ENCODE measurements at regions not wholly inside any gene's neighbourhood (a gene's known extent, or its start where the extent isn't known, plus 50 kb on each side); places are given as distances from the start of the nearest gene placed in this dataset.
"Not testable (repeated sequence)": the region's sequence is repeated elsewhere in the genome, so short reads cannot be mapped to it uniquely, and the experiment has no call there.

DNA sequence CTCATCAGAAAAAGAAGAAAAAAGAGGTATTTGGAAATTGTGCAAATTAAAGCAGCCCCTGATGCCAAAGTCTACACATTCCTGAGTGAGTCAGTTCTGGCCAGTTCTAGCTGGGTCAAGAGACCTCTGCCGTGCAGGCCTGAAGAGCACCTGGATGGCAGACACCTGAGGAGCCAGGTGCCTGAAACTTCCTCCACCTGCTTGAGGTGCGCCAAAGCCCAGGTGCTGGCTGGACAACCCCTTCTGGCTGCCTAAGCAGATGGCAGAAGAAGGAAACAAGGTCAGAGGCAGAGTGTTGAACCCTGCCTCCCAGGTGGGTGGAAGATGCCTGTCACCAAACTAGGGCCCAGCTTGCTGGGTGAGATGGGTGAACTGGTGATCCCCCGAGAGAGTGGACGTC, 215.8 kb downstream of the GOLGA6L6 start:
- not testable (repeated sequence) for TF ChIP-seq EP300 (IDR thresholded peaks at IDR 0.05); NR3C1 (IDR thresholded peaks at IDR 0.05); RFX5 (IDR thresholded peaks at IDR 0.05); POLR2A (IDR thresholded peaks at IDR 0.05; ENCODE audit: low read length); RAD21 (conservative IDR thresholded peaks at IDR 0.05 in 1 of 2, IDR thresholded peaks at IDR 0.05 in 1 of 2); CHD4 (IDR thresholded peaks at IDR 0.05; ENCODE audit: borderline replicate concordance); CBX8 (IDR thresholded peaks at IDR 0.05); FOSL2 (IDR thresholded peaks at IDR 0.05); FOSL2 (CRISPR knock-in tag; IDR thresholded peaks at IDR 0.05)
- TF ChIP-seq, protein P1, sequence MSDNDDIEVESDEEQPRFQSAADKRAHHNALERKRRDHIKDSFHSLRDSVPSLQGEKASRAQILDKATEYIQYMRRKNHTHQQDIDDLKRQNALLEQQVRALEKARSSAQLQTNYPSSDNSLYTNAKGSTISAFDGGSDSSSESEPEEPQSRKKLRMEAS (IDR thresholded peaks at IDR 0.05): not testable (repeated sequence)
- TF ChIP-seq, protein P2, sequence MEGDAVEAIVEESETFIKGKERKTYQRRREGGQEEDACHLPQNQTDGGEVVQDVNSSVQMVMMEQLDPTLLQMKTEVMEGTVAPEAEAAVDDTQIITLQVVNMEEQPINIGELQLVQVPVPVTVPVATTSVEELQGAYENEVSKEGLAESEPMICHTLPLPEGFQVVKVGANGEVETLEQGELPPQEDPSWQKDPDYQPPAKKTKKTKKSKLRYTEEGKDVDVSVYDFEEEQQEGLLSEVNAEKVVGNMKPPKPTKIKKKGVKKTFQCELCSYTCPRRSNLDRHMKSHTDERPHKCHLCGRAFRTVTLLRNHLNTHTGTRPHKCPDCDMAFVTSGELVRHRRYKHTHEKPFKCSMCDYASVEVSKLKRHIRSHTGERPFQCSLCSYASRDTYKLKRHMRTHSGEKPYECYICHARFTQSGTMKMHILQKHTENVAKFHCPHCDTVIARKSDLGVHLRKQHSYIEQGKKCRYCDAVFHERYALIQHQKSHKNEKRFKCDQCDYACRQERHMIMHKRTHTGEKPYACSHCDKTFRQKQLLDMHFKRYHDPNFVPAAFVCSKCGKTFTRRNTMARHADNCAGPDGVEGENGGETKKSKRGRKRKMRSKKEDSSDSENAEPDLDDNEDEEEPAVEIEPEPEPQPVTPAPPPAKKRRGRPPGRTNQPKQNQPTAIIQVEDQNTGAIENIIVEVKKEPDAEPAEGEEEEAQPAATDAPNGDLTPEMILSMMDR (IDR thresholded peaks at IDR 0.05): not testable (repeated sequence)
- TF ChIP-seq, protein P3, sequence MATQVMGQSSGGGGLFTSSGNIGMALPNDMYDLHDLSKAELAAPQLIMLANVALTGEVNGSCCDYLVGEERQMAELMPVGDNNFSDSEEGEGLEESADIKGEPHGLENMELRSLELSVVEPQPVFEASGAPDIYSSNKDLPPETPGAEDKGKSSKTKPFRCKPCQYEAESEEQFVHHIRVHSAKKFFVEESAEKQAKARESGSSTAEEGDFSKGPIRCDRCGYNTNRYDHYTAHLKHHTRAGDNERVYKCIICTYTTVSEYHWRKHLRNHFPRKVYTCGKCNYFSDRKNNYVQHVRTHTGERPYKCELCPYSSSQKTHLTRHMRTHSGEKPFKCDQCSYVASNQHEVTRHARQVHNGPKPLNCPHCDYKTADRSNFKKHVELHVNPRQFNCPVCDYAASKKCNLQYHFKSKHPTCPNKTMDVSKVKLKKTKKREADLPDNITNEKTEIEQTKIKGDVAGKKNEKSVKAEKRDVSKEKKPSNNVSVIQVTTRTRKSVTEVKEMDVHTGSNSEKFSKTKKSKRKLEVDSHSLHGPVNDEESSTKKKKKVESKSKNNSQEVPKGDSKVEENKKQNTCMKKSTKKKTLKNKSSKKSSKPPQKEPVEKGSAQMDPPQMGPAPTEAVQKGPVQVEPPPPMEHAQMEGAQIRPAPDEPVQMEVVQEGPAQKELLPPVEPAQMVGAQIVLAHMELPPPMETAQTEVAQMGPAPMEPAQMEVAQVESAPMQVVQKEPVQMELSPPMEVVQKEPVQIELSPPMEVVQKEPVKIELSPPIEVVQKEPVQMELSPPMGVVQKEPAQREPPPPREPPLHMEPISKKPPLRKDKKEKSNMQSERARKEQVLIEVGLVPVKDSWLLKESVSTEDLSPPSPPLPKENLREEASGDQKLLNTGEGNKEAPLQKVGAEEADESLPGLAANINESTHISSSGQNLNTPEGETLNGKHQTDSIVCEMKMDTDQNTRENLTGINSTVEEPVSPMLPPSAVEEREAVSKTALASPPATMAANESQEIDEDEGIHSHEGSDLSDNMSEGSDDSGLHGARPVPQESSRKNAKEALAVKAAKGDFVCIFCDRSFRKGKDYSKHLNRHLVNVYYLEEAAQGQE (IDR thresholded peaks at IDR 0.05): not testable (repeated sequence)

Data from A549 (cell line).